Heart left ventricle (tissue), 16 donors: ENCODE measurements at regions not wholly inside any gene's neighbourhood (a gene's known extent, or its start where the extent isn't known, plus 50 kb on each side); places are given as distances from the start of the nearest gene placed in this dataset.
"Not testable (repeated sequence)": the region's sequence is repeated elsewhere in the genome, so short reads cannot be mapped to it uniquely, and the experiment has no call there.

ENCODE experiments used
- ATAC-seq, 4 donors: fragments of 200-7000 bp; cut with Tn5 transposase; one replicate each; pipeline ENCODE4 v1.9.1; 2020 to 2022; ENCODE audit warnings: moderate library complexity in 4 of 4, mild to moderate bottlenecking in 3 of 4, moderate number of reproducible peaks in 1 of 4
- DNase-seq, 5 donors: peaks; one replicate each; pipeline ENCODE4 v3.0.0-alpha.2; 2020
- H3K27ac ChIP-seq, 12 donors: fragments of 200-600 bp; sonication (generic) in 4 of 12; one replicate each; pipeline versions ENCODE4 v1.5.0 to v1.8.0; 2016 to 2022; ENCODE audit warnings: mild to moderate bottlenecking in 2 of 12
- H3K27me3 ChIP-seq, 9 donors: fragments of 200-600 bp; sonication (generic) in 2 of 9; one replicate each; pipeline versions ENCODE4 v1.5.1 to v1.8.0; 2016 to 2022; ENCODE audit warnings: mild to moderate bottlenecking in 3 of 9
- H3K36me3 ChIP-seq, 9 donors: fragments of 200-600 bp; sonication (generic) in 2 of 9; one replicate each; pipeline versions ENCODE4 v1.5.0 to v1.8.0; 2018 to 2022; ENCODE audit warnings: mild to moderate bottlenecking in 2 of 9
- H3K4me1 ChIP-seq, 12 donors: fragments of 200-600 bp; sonication (generic) in 4 of 12; one replicate each; pipeline versions ENCODE4 v1.5.0 to v1.8.0; 2016 to 2022; ENCODE audit warnings: mild to moderate bottlenecking in 3 of 12
- H3K4me3 ChIP-seq, 12 donors: fragments of 200-600 bp; sonication (generic) in 4 of 12; one replicate each; pipeline versions ENCODE4 v1.5.0 to v1.8.0; 2017 to 2022; ENCODE audit warnings: mild to moderate bottlenecking in 9 of 12, moderate library complexity in 4 of 12
- H3K9me3 ChIP-seq, 12 donors: fragments of 200-600 bp; sonication (generic) in 4 of 12; one replicate each; pipeline versions ENCODE4 v1.5.0 to v1.8.0; 2016 to 2022; ENCODE audit warnings: mild to moderate bottlenecking in 1 of 12
- CTCF ChIP-seq, 12 donors: fragments of 200-600 bp; sonication (generic) in 4 of 12; IDR thresholded peaks; one replicate each; pipeline versions ENCODE4 v1.5.0 to v1.8.0; 2018 to 2022; ENCODE audit warnings: antibody characterized with exemption in 12 of 12, mild to moderate bottlenecking in 5 of 12
- POLR2A ChIP-seq, 2 donors: fragments of 450-650 bp; IDR thresholded peaks; one replicate each; pipeline ENCODE4 v1.6.1; 2017; ENCODE audit warnings: antibody characterized with exemption in 2 of 2, mild to moderate bottlenecking in 2 of 2, moderate library complexity in 2 of 2
- WGBS, 4 donors: extraction: QIAGEN DNeasy Blood & Tissue Kit in 2 of 4; methylation state at CpG; one replicate each; pipeline versions ENCODE4 v1.1.5 to v1.1.7; 2013 to 2018; 5-methylcytosine and 5-hydroxymethylcytosine counted together
- intact Hi-C, 10 donors: fragments of 100-400 bp; cut with DNase I; formaldehyde crosslinking; loops; one replicate each; pipeline versions ENCODE4 v1.11.1 to v1.14.2; 2022
- donor health status: ischemic (EF 13 %, LVEDD 7.1; RV severe dilation, severe dysfunction).
- donor health status: healthy with polysubstance abuse.
- donor health status: DM: no; HTN: yes; CAD: no.
- donor health status: DM: no; HTN: no; CAD: no.
- donor health status: ischemic (EF 25% LVEDD 6.9; RV normal size, moderate dysfunction).
- donor health status: ischemic (EF 25% LVEDD 5.7; RV mildly dilated, moderate dysfunction).
- donor health status: healthy.
- donor health status: DM: yes; HTN: yes; CAD: no.
- donor health status: ischemic (EF 35%, LVEDD 5.7; RV mildly dilated, moderate dysfunction).
- donor health status: nonischemic (EF 11% LVEDD 7.7; RV severe dilation, severe dysfunction).
- donor health status: DM: yes; HTN: yes; CAD: no.
- donor health status: PGD.
- donor health status: ischemic (EF 29% LVEDD 5.4; RV normal size, mild dysfunction).
- donor health status: nonischemic (EF 23%, LVEDD 6.1; RV moderate dilation, normal function).

DNA sequence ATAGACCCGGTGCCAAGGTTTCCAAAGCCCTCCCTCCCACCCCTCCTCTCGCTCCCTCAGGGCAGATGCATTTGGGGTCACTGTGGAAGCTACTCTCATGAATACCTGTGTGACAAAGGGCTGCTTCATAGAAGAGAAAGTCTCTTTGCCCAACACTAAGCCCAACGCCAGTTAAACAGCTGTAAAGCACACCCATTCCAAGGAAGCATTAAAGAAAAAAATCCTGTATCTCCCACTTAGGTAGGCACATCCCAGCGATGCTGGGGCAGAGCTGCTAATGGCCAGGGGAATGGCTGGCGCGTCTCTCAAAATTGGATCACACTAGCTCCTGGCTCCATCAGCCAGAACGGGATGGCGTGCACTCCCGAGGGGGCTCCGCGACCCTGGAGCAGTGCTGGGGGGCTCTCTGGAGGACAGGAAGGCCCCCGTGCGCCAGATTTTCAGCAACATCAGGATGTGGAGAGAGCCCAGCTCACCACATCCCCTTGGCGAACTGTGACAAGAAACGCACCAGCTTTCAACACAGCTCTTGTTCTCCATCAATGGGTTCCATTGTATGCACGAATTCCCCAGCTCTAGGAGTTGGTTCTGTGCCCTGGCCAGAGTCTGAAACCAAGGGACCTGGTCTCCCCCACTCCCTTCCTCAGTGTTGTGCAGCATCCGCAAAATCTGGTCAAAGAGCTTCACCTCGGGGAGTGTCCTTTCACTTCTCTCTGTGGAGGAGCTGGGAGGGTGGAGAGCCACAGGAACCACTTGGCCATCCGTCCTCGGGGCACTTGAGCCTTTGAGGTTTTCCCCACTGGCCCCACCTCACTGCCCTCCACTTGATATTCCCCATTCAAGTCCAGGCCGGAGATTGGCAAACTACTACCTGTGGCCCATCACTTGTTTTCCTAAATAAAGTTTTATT is 74.1 kb downstream of the TFAP2C start:
- no peak overlapping the region for H3K4me3 ChIP-seq
- no peaks in the 10 kb centered on the region for H3K4me1 ChIP-seq
- TF ChIP-seq CTCF (IDR thresholded peaks at IDR 0.05) (no peak), POLR2A (IDR thresholded peaks at IDR 0.05) (no peak)
- no peak for DNase-seq
- H3K9me3 ChIP-seq: no peaks in the 10 kb centered on the region
- peaks cover 0 to 12% (median 0%) of the 10 kb centered on the region in 9 donors for H3K27me3 ChIP-seq
- intact Hi-C loops: no loop called here
- no peak for ATAC-seq
- H3K27ac ChIP-seq: no peak overlapping the region
- WGBS, 4 donors: 78 to 83% (median 82%) methylated on average over 20 to 21 of the region's 21 CpGs
- H3K36me3 ChIP-seq: no peaks in the 10 kb centered on the region

GRCh38 chr20:56706867-56707360 is 77.8 kb downstream of the TFAP2C start:
- 61 to 74% (median 65%) methylated on average over 6 of the region's 6 CpGs for WGBS, 4 donors

GRCh38 chr20:56708991-56709390 is 79.9 kb downstream of the TFAP2C start:
- H3K4me1 ChIP-seq: no peaks in the 10 kb centered on the region
- H3K36me3 ChIP-seq: no peaks in the 10 kb centered on the region
- WGBS, 4 donors: 53 to 63% (median 57%) methylated on average over 14 of the region's 14 CpGs
- DNase-seq (no peak), ATAC-seq (no peak)
- TF ChIP-seq POLR2A (IDR thresholded peaks at IDR 0.05) (no peak), CTCF (IDR thresholded peaks at IDR 0.05) (no peak)
- no peak overlapping the region for H3K4me3 ChIP-seq
- H3K9me3 ChIP-seq: no peaks in the 10 kb centered on the region
- no peak overlapping the region for H3K27ac ChIP-seq
- intact Hi-C loops: no loop called here
- peaks cover 0 to 14% (median 0%) of the 10 kb centered on the region in 9 donors for H3K27me3 ChIP-seq

More at GRCh38 chr20:56706867-56707360, 77.8 kb downstream of the TFAP2C start:
- Histone ChIP-seq H3K27ac (no peak overlapping the region), H3K27me3 (peaks cover 0 to 16% (median 0%) of the 10 kb centered on the region in 9 donors), H3K9me3 (no peaks in the 10 kb centered on the region), H3K36me3 (no peaks in the 10 kb centered on the region), H3K4me3 (no peak overlapping the region), H3K4me1 (no peaks in the 10 kb centered on the region)
- DNase-seq: no peak
- intact Hi-C loops: no loop called here
- ATAC-seq: no peak
- TF ChIP-seq POLR2A (IDR thresholded peaks at IDR 0.05) (no peak), CTCF (IDR thresholded peaks at IDR 0.05) (no peak)

- intact Hi-C loops: loop anchor here in 1 of 10 donors (10.0 kb wide), 1 partner anchor 85 kb away; no protein-coding TSS in a partner anchor
- ATAC-seq (no peak), DNase-seq (no peak)
- Histone ChIP-seq H3K36me3 (no peaks in the 10 kb centered on the region), H3K9me3 (no peaks in the 10 kb centered on the region), H3K4me3 (no peak overlapping the region), H3K27ac (no peak overlapping the region), H3K4me1 (no peaks in the 10 kb centered on the region), H3K27me3 (peaks cover 0 to 13% (median 0%) of the 10 kb centered on the region in 9 donors)
- TF ChIP-seq POLR2A (IDR thresholded peaks at IDR 0.05): no peak
- no peak for TF ChIP-seq CTCF (IDR thresholded peaks at IDR 0.05)
- WGBS, 4 donors: 87 to 91% (median 90%) methylated on average over 11 of the region's 11 CpGs
These were observed 81.0 kb downstream of the TFAP2C start for GRCh38 chr20:56710125-56710524.

DNA sequence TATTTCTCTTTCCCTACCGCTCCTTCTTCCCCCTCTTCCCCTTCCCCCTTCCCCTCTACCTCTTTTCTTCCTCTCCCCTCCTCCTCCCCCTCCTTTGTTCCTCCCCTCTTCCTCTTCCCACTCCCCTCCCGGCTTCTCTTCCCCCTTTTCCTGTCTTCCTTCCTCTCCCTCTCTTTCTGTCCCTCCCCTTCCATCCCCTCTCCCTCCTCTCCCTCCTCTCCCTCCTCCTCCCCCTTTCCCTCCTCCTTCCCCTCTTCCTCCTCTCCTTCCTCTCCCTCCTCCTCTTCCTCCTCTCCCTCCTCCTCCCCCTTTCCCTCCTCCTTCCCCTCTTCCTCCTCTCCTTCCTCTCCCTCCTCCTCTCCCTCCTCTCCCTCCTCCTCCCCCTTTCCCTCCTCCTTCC is 81.5 kb downstream of the TFAP2C start:
- WGBS, 4 donors: 58 to 74% (median 63%) methylated on average over 2 of the region's 2 CpGs
- H3K4me1 ChIP-seq, ATAC-seq, H3K4me3 ChIP-seq, H3K27ac ChIP-seq, H3K36me3 ChIP-seq, H3K9me3 ChIP-seq, DNase-seq: not testable (repeated sequence)
- H3K27me3 ChIP-seq: peaks cover 0 to 17% (median 0%) of the 10 kb centered on the region in 9 donors
- intact Hi-C loops: loop anchor here in 1 of 10 donors (10.0 kb wide), 1 partner anchor 84 kb away; no protein-coding TSS in a partner anchor
